ENCODE measurements at regions not wholly inside any gene's neighbourhood (a gene's known extent, or its start where the extent isn't known, plus 50 kb on each side); places are given as distances from the start of the nearest gene placed in this dataset.

DNA sequence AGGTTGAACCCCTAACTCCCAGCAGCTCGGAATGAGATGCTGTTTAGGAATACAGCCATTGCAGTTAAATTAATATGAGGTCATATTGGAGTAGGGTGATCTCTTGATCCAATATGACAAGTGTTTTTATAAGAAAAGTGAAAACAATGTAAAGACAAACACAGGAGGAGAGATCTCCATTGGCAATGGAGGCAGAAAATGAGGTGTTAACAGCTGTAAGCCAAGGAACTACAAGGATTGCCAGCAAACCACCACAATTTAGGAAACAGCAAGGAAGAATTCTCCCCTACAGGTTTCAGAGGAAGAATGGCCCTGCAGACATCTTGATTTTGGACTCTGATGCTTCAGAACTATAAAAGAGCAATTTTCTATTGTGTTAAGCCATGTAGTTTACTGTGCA, 774.3 kb downstream of the MRPL39 start:
- no peak for TF ChIP-seq CTCF (conservative IDR thresholded peaks at IDR 0.05)
- no peak overlapping the region for H3K27ac ChIP-seq

DNA sequence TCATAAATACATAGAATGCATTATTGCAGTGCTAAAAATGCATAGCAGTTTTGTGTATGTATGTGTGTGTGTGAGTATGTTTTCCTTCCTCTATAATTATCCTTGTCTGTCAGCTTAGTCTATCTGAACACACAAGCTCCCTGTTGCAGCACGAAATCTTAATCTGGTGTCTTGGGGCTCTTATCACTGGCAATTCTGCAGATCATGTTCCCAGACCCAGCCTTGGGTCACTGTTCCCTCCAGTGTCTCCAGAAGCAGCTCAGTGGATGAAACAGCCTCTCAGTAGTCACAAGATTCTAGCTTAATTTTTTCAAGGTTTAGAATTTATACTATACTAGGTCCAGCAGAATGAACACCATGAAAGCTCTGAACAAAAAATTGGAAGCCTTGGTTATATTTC, 777.9 kb downstream of the MRPL39 start:
- no peak overlapping the region for H3K27ac ChIP-seq
- TF ChIP-seq CTCF (conservative IDR thresholded peaks at IDR 0.05): no peak

DNA sequence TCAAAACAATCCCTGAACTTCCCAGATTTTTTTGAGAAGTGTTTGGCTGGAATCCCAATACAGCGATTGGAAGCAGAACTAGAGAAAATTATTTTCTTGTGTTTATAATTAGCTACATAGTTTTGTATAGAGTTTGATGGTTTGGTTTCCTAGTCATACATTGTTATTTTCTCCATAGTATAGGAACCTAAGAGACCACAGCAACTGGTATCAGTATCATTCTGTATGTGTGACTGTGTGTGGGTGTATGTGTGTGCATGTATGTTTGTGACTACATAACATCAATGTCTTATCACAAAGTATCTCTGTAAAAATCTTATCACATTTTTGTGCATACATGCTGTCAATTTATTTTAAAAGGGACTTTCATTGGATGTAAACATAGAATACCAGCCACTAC, 780.5 kb downstream of the MRPL39 start:
- no peak for TF ChIP-seq CTCF (conservative IDR thresholded peaks at IDR 0.05)
- H3K27ac ChIP-seq: no peak overlapping the region

DNA sequence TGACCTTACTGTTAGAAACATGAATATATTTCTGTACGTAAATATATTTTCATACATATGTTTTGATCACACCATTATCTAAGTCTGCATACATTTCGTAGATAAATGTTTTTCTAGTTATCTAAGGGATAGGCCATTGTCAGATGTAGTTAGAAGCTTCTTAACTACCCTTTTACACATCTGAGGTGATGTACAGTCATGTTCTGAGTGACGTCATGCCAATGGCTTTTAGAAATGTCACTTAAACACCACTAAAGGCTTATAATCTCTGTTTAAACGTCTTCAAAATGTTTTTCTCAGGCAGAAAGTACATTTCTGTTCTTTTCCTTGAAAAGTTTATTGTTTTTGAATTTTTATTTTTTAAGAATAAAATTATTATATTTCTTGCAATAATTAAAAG, 781.9 kb downstream of the MRPL39 start:
- no peak for TF ChIP-seq CTCF (conservative IDR thresholded peaks at IDR 0.05)
- H3K27ac ChIP-seq: no peak overlapping the region

DNA sequence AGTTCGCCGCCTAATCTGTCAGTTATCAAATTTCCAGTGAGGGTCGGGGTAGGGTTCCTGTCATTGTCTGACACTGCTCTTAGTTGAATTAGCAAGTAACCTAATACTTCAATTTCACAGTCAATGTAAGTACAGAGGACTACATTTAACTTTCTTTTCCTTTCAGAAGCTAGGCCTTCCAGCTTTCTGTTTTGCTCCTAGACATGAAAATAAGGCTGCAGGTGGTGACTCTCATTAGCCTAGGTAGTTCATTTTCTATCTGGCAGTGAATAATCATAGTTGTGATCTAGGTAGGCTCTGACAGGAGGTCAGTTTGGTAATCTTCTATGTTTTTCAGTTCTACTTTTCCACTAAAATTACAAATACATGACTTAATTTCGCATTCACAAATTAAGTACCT, 783.1 kb downstream of the MRPL39 start:
- no peak overlapping the region for H3K27ac ChIP-seq
- no peak for TF ChIP-seq CTCF (conservative IDR thresholded peaks at IDR 0.05)

DNA sequence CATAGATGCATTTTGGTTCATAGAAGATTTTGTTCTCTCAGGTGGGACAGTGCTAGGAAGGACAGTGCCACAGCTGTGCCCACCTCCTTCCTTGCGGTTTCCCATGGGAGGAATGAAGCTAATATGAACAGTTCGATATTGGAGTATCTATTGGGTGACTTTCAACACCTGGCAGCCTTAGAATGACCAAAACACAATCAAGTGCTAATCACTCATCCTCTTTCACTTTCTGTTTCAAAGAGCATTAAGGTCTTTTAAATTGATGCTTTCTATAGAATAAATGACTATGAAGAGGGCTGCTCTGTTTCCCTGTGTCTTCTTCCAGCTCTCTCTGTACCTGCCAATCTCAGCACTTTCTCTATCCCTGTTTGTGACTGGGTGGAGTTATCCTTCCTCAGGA, 784.0 kb downstream of the MRPL39 start:
- H3K27ac ChIP-seq: no peak overlapping the region
- no peak for TF ChIP-seq CTCF (conservative IDR thresholded peaks at IDR 0.05)

GRCh38 chr21:24785033-24785432, 822.2 kb downstream of the MRPL39 start:
- TF ChIP-seq CTCF (conservative IDR thresholded peaks at IDR 0.05): no peak
- H3K27ac ChIP-seq: no peak overlapping the region

DNA sequence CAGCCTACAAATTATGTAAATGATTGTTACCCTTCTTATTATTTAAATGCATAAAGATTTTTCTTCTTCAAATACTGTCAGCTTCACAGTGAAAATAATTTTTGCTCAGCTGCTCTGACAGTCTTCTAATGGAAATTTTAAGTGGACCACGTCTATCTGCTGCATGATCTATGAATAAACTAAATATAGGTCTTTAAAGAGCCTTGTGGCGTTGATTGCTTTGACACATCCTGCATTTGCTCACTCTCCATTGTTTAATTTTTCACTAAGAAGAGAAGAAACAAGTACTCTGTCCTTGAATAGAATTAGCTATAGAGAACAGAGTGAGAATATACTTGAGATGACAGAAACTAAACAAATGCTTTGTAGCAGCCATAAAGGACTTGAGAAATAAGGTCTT, 826.1 kb downstream of the MRPL39 start:
- TF ChIP-seq CTCF (conservative IDR thresholded peaks at IDR 0.05): no peak
- no peak overlapping the region for H3K27ac ChIP-seq

All from VCaP (cell line).